GM03348 (cell line): ENCODE measurements at regions not wholly inside any gene's neighbourhood (a gene's known extent, or its start where the extent isn't known, plus 50 kb on each side); places are given as distances from the start of the nearest gene placed in this dataset.

ENCODE experiments used
- DNase-seq: peaks from one replicate; pipeline ENCODE4 v3.0.0; 2012; ENCODE audit warnings: low spot score

DNA sequence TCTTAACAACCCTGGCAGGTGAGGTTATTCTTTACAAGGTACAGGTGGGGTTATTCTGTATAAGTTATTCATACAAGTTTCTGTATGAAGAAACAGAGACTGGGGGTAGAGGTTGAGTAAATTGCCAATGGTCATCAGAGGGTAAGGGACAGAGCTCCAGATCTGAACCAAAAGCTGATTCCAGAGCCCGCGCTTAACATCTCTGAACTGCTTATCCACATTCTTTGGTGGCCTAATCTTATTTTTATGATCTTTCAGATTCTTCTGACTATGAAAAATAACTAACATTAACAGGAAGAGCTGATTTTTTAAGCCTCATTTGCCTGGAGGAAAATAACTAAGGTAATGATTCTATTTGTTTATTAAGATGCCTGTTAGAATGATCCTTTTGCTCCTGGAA lies 63.9 kb upstream of the BARHL2 start:
- no peak for DNase-seq

DNA sequence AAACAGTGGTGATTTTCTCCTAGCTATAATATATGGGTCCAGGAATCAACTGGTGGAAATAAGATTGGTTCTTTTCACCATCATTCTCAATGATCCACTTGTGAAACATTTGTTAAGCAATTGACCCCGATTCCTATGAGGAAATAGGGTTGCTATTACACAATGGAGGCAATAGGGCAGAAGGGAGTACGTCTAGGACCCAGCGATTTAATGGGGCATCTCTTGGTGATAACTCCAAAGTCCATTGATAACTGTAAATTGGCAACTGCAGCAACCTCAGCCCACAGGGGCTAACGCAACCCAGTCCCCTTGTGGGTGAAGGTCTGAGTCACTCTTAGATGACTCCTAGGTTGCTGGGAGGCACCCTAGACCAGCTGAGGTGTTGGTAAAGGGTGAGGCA lies 62.5 kb upstream of the BARHL2 start:
- no peak for DNase-seq

DNA sequence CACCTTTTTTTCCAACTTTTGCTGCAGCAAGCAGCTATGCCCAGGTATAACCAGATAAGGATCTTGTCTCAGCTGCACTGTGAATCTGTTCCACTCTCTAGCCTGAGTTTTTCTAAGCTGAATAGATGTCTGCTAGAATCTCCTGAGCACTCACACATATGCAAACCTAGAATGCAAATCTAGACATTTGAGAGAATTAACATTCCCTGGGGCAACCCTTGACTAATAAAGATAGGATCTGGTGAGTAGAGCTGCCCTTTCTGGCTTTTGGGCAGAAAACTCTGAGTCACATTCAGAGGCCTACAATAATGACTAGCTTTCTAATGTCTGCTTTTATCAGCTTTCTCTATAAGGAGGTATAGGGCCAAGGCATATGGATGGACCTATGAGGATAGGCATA lies 61.4 kb upstream of the BARHL2 start:
- no peak for DNase-seq

DNA sequence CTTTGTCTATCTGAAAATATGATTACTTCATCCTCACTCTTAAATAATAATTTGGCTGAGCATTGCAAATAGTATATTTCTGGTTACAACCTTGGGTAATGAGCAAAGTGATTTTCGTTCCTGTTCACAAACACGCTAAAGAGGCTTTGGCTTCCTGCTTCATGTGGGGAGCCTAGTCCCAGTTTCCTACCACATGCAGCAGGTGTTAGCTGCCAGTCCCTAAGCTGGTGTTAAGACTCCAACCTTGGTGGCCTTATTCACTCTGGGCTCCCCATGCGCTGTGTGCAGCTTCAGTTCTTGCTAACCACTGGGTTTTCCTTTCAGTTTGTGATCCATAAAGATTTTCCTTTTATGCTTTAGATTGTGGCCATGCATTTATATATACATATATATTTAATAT lies 56.7 kb upstream of the BARHL2 start:
- no peak for DNase-seq

- DNase-seq: no peak
Observed at GRCh38 chr1:90768826-90769225, 51.7 kb upstream of the BARHL2 start.

DNA sequence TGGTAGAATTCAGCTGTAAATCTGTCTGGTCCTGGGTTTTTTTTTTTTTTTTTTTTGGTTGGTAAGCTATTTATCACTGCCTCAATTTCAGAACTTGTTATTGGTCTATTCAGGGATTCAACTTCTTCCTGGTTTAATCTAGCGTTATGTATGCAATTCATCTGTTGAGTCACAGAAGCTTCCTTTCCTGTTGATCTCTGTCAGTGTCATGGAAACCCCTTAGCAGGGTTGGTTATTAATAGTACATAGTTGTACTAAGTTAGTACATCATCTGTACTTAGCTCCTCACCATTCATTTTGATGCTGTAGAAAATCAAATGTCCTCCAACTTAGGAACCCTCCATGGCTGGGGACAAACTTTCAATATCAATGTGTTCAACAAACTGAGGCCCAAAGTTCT lies 51.0 kb upstream of the BARHL2 start:
- no peak for DNase-seq
